GM19467 (cell line): ENCODE measurements at regions not wholly inside any gene's neighbourhood (a gene's known extent, or its start where the extent isn't known, plus 50 kb on each side); places are given as distances from the start of the nearest gene placed in this dataset.
"Not testable (repeated sequence)": the region's sequence is repeated elsewhere in the genome, so short reads cannot be mapped to it uniquely, and the experiment has no call there.

Experiments used
- ATAC-seq: cut with Tn5 transposase; IDR thresholded peaks from one replicate; pipeline ENCODE4 v1.9.1; 2021; ENCODE audit warnings: mild to moderate bottlenecking, moderate library complexity; ENCODE audit not compliant: unreplicated experiment

DNA sequence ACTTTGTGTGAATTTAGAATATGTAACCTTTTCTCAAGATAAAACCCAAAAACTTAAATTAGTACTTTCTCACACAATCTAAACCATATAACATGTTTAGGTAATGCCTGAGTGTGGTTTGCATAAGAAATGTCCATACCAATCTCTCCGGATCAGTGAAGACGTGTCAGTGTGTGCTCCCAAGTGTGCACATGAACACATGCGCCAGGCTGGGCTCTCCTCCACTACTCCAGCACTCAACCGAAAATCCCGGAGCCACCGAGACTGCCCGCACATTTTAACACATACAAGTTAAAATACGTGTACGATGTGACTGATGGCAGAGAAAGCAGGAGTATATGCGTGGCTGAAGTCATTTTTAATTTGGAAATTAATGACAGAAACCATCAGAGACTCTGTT lies 658.4 kb downstream of the EFNA5 start:
- ATAC-seq, result no peak

DNA sequence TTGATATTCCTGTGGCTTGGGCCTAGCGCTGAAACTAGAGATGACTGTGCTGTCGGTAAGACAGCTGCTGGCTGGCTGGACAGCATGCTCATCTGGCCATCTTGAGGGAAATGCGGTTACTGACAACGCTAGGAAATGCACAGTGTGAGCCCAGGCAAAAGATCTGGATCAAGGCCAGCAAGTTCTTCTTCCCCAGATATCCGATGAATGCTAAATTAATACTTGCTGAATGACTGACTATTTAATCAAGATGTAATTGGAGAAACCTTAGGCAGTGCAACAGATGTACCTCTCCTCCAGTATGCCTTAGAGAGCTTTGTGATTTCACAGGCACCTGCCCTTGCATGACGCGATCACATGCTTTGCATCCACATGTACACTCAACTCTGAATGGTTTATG lies 659.1 kb downstream of the EFNA5 start:
- no peak for ATAC-seq

DNA sequence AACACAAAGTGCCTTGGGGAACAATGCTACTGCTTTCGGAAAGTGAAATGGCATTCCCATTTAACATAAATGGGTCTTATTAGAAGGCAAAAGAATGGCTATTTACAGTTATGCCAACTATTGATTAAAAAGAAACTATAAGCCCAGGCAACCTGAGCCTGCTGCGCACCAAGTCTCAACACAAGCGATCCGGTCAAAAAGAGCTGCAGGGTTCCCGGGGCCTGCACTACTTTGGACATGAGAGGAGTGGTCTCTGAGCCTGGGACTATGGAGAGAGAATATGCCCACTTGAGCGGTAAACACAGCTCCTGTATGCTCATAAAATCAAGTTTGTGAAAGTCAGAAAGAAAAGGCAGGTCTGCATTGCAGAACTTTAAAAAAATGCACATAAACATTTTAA lies 660.7 kb downstream of the EFNA5 start:
- ATAC-seq, result no peak

DNA sequence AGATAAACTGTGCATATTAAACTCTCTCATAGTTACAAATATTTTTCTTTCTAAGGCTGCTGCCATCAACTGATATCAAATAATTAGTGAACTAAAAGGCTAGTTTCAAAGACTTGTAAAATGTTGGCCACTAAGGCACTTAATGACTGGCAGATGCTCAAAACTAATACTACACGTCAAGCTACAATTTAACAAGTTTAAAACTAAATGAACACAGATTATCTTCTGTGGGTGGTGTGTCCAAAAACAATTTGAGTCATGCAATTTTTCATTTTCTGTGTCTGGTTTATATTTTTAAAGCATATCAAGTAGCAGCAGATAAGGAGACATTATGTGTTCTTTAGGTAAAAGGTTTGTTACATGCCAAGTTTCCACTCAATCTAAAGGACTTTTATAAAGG lies 665.1 kb downstream of the EFNA5 start:
- no peak for ATAC-seq

DNA sequence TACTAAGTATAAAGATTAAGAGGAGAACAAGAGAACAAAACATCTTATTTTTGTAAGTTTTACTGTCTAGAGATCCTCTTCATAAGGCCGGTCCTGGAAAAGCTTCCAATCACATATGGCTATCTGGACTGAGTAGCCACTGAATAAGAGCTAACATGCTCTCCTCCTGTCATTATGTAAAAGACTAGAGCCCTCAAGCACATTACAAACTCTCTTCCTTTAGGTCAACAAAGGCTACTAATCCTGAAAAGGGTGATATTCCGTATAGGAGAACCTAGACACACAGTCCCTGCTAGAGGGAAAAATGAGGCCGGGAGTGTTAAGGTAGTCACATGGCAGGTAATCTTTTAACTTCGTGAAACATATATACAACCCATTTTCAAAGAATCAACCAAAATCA lies 665.6 kb downstream of the EFNA5 start:
- no peak for ATAC-seq

DNA sequence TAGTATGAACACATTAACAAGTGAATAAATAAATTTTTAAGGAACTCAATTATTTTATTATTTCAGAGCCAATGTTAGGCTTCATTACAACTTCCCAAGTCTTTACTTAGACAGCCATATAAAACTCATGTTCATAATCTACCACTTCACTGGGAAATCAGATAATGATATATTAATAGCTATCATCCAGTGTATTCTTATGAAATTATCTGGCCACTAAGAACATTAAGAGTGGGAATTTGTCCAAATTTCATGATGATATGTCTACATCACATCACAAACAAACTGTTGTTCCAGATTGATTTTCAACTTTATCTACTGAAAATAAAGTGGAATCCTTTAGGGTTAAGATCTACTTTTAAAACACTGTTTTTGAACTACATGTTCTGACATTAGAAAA lies 668.6 kb downstream of the EFNA5 start:
- ATAC-seq, result no peak

DNA sequence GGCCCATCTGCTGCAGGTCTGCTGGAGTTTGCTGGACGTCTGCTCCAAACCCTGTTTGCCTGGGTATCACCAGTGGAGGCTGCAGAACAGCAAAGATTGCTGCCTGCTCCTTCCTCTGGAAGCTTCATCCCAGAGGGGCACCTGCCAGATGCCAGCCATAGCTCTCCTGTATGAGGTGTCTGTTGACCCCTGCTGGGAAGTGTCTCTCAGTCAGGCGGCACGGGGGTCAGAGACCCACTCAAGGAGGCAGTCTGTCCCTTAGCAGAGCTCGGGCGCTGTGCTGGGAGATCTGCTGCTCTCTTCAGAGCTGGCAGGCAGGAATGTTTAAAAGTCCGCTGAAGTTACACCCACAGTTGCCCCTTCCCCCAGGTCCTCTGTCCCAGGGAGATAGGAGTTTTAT lies 671.2 kb downstream of the EFNA5 start:
- not testable (repeated sequence) for ATAC-seq

DNA sequence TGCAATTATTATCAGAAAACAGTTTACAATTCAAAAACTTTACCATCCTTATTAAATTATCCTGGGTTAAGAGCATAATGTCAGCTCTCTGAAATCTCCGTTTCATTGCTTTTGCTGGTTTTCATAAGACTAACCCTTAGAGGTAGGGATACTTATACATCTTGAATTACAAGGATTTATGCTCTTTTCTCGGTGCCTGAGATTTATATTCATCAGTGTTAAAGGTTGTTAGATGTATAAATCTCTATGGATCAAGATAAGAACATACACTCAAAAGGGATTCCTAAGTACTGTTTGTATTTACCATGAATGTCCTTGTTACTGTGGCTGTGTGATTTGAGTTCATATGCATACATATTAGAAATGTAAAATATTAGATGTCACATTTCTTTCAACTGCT lies 684.7 kb downstream of the EFNA5 start:
- ATAC-seq, result no peak

DNA sequence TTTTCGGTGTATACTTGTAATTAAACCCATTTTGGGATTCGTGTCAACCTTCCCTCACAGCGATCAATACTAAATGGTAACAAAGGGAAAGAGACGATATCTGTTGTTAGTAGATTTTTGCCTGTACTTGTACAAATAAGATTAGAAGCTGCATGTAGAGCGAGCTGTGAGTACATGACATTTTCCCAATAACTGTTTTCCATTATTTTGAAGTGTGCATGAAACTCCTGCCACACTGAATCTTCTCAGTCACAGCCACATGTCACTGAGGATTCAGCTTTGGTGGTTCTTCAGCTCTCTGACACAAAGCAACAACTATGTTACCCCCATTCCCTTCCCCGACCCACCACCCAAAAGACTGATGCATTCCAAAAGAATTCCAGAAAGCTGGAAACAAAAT lies 685.6 kb downstream of the EFNA5 start:
- ATAC-seq, result no peak

DNA sequence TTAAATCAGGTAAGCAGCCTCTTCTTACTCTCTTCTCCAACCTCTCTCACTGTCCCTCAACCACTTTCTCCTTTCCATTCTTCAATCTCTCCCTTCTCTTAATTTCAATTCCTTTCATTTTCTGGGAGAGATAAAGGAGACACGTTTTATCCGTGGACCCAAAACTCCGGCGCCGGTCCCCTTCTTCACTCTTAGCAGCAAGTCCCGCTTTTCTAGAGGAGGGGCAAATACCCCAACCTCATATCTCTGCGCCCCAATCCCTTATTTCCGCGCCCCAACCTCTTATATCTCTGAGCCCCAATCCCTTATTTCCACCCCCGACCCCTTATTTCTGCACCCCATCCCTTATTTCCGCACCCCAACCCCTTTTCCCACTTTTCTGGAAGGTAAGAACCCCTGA lies 691.6 kb downstream of the EFNA5 start:
- not testable (repeated sequence) for ATAC-seq

DNA sequence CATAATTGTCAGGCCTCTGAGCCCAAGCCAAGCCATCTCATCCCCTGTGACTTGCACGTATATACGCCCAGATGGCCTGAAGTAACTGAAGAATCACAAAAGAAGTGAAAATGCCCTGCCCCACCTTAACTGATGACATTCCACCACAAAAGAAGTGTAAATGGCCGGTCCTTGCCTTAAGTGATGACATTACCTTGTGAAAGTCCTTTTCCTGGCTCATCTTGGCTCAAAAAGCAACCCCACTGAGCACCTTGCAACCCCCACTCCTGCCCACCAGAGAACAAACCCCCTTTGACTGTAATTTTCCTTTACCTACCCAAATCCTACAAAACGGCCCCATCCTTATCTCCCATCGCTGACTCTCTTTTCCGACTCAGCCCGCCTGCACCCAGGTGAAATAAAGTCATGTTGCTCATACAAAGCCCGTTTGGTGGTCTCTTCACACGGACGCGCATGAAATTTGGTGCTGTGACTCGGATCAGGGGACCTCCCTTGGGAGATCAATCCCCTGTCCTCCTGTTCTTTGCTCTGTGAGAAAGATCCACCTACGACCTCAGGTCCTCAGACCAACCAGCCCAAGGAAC lies 692.1 kb downstream of the EFNA5 start:
- ATAC-seq, result not testable (repeated sequence)

DNA sequence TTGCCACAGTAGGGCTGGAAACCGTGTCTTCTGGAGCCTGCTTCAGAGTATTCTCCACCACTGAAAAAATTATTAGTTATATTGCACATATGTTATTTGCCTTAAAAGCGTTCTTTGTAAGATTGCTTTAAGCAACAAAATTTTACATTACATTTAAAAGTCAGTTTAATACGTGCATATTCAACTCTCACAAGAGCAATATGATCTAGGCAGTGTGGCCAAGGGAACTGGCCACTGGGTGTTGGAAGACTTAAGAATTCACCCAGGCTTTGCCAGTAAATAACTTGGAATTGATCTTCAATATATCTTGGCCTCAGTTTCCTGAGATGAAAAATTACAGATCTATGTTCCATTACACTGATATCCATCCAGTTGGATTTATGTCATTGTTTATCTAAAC lies 694.4 kb downstream of the EFNA5 start:
- ATAC-seq, result no peak

DNA sequence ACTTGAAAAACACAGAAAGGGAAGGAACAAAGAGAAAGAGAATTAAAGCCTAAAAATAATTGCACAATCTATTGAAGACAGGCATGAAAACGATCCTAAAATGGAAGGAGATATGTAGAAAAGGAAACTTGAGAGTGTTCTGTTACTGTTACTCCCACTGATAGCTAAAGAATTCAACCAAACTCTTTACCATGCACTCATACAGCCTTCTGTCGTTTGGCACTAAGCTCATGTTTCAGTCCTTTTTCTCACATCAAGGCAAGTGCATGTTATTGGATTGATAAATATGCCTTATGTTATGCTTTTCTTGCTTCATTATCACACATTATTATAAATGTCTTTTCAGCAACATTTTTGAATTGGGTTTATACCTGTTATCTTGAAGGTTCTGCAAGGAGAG lies 696.5 kb downstream of the EFNA5 start:
- no peak for ATAC-seq

DNA sequence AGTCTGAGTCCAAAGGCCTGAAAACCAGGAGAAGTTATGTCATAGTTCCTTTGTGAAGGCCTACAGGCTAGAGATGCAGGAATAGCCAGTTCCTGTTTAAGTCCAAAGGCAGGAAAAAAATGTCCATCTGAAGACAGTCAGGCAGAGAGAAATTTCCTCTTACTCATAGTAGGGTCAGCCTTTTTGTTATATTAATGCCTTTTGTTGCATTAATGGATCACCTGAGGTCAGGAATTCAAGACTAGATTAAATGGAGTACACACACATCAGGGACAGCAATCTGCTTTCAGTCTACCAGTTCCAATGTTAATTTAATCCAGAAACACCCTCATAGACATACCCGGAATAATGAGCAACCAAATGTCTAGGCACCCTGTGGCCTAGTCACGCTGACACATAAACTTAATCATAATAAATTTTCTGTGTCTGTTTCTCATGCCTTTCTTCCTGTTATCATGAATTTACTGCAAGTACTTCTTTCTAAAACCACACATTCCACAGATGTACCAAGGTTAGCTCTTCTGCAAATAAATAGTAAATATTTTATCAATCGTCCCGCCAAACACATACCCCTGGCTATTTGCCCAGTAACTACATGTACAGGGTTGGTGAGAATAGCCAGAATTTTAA lies 703.9 kb downstream of the EFNA5 start:
- no peak for ATAC-seq

DNA sequence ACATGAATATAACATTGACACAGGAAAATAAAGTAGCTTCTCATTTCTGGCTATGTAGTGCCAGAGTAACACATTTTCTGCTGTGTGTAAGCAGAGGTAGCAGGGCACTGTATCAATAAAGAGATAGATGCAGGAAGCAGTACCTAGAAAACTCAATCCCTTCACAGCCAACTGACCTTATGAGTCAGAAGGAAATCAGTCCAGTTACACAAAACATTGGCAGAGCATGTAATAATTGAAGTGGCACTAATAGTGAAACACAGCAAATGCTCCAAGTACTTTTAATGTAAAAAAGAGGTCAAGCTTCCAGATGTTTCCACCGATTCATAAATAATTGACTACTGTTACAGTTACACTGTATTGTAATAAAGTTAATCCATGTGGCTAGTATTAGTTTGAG lies 706.6 kb downstream of the EFNA5 start:
- ATAC-seq, result no peak

DNA sequence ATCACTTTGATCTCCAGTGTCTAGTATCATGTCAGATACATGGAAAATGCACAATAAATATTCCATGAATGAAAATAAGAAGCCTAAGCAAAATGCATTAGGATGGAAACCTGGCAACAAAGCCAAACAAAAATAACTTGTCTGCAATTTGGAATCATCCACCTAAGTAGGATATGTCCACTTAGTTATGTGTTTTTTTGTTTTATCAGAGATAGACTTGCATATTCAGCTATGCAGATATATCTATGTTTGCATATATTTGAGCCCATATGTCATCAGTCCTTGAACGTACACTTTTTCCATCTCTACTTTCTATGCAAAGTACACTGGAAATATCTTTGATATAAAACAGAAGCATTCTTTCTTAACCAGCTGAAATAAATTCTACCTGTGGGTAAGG lies 707.1 kb downstream of the EFNA5 start:
- no peak for ATAC-seq

DNA sequence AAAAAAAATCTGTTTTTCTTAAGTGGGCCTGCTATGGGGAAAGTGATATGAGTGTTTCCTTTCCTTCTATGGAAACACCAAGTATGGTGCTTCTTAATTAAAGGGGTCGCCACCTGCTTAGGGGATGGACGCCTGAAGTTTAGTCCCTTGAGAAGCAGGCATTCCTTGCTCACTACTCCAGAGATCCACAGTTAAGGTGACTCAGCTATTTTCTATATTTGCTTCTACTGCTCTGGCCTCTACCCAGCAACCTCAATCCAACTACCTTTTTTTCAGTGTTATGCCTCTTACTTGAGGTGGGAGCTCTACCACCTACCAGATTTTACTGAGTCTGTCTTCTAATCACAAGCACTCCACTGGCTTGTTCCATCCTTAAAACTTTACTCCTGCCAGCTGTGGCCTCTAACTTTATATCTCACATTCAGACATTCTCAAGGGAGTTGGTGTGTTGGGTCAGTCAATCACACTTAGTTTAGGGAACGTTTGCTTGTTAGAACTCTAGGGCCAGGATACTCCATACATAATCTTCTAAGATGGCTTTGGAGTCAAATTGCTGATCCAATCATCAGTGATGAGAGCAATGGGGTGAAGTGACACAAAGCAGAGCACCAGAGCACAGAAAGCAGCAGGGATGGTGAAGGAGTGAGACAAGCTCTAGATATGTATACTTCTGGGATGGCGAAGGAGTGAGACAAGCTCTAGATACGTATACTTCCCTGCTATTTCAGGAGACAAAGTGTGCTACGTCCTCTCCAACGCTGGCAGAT lies 708.1 kb downstream of the EFNA5 start:
- no peak for ATAC-seq

DNA sequence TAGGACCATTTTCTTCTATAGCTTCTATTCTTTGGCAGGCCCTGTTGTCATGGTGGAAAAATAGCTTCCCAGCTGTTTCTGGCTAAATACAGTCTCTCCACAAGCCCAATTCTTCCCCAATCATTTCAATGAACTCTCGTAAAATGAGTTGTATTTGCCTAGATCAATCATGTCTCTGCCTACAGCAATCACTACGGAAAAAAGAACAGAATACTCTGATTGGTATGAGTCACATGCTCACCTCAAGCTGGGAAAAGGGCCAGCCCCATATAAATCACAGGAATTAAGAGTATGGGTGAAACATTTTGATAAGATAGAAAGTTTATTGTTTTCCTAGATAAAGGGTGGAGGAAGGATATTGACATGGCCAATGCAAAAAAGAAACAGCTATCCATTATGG lies 711.4 kb downstream of the EFNA5 start:
- ATAC-seq, result no peak

DNA sequence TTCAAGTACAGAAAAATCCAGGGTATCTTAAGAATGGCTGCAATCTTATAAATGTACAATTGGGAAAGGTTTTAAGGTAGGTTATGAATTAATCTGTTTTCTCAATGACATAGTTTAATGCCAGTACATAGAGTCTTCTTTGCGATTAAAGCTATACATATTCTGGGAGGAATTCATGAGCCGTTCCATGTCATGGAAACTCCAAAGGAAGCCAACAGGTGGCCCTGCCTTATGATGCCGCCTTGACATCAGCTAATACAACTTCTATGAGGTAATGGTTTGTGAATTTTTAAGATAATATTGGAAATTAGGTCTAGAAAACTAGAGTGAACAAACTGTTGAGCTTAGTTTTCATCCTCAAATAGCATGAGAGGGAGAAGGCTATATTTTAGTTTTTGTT lies 713.4 kb downstream of the EFNA5 start:
- ATAC-seq, result no peak

DNA sequence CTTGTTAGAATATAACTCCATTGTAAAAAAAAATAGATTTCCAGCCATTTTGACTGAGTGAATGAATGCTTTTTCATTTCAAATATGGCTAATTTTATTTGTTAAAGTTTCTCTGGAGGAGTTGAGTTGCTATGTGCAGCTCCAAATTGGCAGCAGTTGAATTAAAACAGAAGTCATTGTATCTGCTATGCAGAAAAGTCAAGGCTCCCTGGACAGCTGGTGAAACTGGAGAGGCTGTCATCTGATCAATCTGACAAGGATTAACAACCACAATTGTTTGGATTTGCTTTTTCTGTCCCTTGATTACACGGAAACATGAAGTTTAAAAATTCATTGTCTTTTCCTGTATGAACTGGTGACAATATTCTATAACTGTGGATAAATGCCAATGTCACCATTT lies 713.9 kb downstream of the EFNA5 start:
- ATAC-seq, result no peak

DNA sequence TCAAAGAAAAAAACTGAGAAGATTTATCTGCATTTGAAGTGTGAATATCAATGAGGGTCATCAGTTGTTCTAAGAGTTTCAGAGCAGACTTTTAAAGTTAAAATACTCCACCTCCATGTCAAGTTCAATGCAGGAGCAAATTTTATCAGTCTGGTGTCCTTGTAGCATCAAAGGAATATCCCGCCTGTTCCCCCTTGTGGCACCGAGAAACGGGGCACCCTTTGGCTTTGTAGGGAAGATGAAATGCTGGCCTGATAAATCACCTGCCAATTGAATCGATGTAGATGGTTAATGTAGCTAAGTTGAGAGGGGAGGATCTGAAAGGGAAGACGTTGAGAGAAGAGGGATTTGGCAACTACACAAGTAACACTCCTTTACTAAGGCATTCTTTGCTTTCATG lies 714.5 kb downstream of the EFNA5 start:
- no peak for ATAC-seq

DNA sequence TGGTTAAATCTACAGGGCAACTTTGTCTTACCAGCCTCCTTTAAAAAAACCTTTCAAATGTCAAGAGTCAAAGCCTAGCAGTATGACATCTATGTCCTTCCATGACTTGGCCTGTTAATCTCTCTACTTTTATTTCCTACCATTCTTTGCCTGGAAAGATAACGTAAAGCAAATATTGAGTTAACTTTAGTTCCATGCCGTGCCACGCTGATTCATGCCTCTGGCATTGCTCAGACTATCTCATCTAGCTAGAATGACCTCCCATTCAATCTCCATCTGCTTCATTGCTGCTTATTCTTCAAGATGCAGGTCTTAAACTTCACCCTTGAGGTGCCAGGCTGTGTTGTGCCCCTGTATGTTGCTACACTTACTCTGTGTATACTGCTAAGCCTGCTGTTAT lies 729.8 kb downstream of the EFNA5 start:
- ATAC-seq, result no peak
